ENCODE measurements at regions not wholly inside any gene's neighbourhood (a gene's known extent, or its start where the extent isn't known, plus 50 kb on each side); places are given as distances from the start of the nearest gene placed in this dataset.

DNA sequence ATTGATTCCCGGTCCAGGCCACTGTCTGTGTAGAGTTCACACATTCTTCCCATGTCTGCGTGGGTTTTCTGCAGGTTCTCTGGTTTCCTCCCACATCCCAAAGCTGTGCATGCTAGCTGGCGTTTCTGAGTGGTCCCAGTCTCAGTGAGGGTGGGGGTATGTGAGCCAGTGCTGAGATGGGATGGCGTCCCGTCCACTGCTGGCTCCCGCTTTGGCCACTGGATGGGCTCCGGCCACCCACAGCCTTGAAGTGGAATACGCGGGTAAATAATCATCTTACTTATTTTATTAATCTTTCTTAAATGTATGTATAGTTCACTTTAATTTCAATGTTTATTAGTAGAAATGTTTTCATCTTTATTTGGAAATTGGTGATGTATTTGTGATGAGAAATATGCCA lies 343.5 kb upstream of the MANEA start:
- no peak overlapping the region for H3K4me3 Mint-ChIP-seq
- no peaks in the 10 kb centered on the region for H3K36me3 Mint-ChIP-seq
- no peaks in the 10 kb centered on the region for H3K9me3 Mint-ChIP-seq
- H3K27me3 Mint-ChIP-seq: peaks cover under 1% of the 10 kb centered on the region
- ATAC-seq (ENCODE audit: low read depth) (no peak), DNase-seq (no peak)
- no peaks in the 10 kb centered on the region for H3K4me1 Mint-ChIP-seq
- no peak overlapping the region for H3K27ac Mint-ChIP-seq
- POLR2A ChIA-PET: no interaction called here

GRCh38 chr6:95240514-95240913 lies 336.8 kb upstream of the MANEA start:
- no peaks in the 10 kb centered on the region for H3K9me3 Mint-ChIP-seq
- no peaks in the 10 kb centered on the region for H3K4me1 Mint-ChIP-seq
- no peak for DNase-seq
- H3K36me3 Mint-ChIP-seq: no peaks in the 10 kb centered on the region
- ATAC-seq (ENCODE audit: low read depth): no peak
- H3K4me3 Mint-ChIP-seq: no peak overlapping the region
- H3K27me3 Mint-ChIP-seq: no peaks in the 10 kb centered on the region
- H3K27ac Mint-ChIP-seq: no peak overlapping the region
- POLR2A ChIA-PET: no interaction called here

DNA sequence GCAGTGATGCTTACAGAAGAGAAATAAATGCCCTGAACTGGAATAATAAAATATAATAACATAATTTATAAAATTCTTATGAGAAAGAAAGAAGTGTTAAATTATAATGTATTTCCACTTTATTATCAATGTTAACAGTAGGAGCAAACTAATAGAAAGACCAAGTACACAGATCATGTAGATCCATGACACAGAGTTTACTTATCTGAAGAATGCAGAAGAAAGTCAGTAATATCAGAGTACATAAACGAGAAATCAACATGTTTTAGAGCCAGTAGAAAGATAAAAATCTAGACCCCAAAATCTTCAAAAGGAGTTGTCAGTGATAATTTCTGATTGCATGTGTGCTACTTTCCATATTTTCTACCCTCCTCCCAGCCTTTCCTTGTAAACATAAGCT lies 334.8 kb upstream of the MANEA start:
- no peaks in the 10 kb centered on the region for H3K36me3 Mint-ChIP-seq
- ATAC-seq (ENCODE audit: low read depth): no peak
- no peaks in the 10 kb centered on the region for H3K4me1 Mint-ChIP-seq
- H3K4me3 Mint-ChIP-seq: no peak overlapping the region
- H3K9me3 Mint-ChIP-seq: no peaks in the 10 kb centered on the region
- H3K27me3 Mint-ChIP-seq: no peaks in the 10 kb centered on the region
- DNase-seq: no peak
- POLR2A ChIA-PET: no interaction called here
- H3K27ac Mint-ChIP-seq: no peak overlapping the region

- Mint-ChIP-seq H3K9me3 (no peaks in the 10 kb centered on the region), H3K27ac (no peak overlapping the region), H3K27me3 (no peaks in the 10 kb centered on the region), H3K4me1 (no peaks in the 10 kb centered on the region), H3K36me3 (no peaks in the 10 kb centered on the region), H3K4me3 (no peak overlapping the region)
- POLR2A ChIA-PET: no interaction called here
- DNase-seq (no peak), ATAC-seq (ENCODE audit: low read depth) (no peak)
These were observed 334.3 kb upstream of the MANEA start for GRCh38 chr6:95243053-95243452.

DNA sequence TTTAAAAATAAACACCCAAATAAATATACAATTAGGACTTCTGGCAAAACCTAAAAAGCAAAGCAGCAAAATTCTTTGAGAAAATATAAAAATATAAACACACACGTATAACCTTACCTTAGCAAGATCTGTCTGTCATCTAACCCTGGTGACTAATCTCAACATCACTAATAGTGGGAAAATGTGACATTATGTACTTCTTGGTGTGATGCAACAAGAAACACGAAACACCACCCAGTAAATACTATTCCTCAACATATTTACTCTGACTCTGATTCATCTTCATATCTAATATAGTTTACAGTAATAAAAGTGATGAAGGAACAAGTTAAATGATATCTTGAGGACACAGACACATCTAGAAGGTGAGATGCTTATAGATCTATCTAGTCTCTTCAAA lies 332.6 kb upstream of the MANEA start:
- ATAC-seq (ENCODE audit: low read depth) (no peak), DNase-seq (no peak)
- H3K27me3 Mint-ChIP-seq: no peaks in the 10 kb centered on the region
- no peak overlapping the region for H3K4me3 Mint-ChIP-seq
- no peak overlapping the region for H3K27ac Mint-ChIP-seq
- H3K9me3 Mint-ChIP-seq: no peaks in the 10 kb centered on the region
- POLR2A ChIA-PET: no interaction called here
- H3K4me1 Mint-ChIP-seq: no peaks in the 10 kb centered on the region
- H3K36me3 Mint-ChIP-seq: no peaks in the 10 kb centered on the region

DNA sequence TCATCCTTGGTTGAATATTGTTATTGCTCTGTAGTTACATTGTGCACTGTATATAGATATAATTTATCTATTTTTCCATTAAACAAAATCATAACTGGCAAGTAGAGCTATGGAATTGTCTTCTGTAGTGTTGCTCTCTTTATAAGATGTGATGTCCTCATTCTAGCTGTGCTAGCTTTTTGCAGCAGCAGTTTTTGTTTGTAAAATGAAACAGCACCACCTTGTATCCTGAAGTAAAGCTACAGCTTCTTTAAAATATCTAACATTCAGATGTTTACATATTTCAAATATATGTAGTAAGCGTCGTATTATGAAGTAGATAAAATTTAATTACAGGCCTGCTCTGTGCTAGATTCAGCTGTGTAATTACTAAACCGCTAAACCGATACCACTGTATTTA lies 328.8 kb upstream of the MANEA start:
- Mint-ChIP-seq H3K9me3 (no peaks in the 10 kb centered on the region), H3K4me1 (no peaks in the 10 kb centered on the region), H3K27ac (no peak overlapping the region)

DNA sequence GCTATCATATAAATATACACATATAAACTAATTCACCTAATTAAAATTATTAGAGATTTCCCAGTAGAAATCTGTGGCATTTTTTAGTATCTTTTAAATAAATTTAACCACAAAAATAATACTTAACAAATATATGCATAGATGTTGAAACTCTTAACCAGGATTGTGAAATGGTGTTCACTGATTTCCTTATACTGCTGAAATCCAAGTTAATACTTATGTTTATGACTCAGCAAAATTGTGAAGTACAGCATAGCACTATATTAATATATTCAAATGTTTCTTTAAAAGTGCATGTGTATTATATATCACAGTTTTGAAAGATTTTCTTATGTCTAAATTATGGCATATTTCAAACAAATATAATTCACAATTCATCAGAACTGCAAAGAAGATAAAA lies 328.2 kb upstream of the MANEA start:
- Mint-ChIP-seq H3K9me3 (no peaks in the 10 kb centered on the region), H3K4me1 (no peaks in the 10 kb centered on the region), H3K4me3 (no peak overlapping the region), H3K36me3 (no peaks in the 10 kb centered on the region), H3K27me3 (no peaks in the 10 kb centered on the region), H3K27ac (no peak overlapping the region)
- POLR2A ChIA-PET: no interaction called here
- DNase-seq (no peak), ATAC-seq (ENCODE audit: low read depth) (no peak)

More for the DNA sequence above, 328.8 kb upstream of the MANEA start:
- Mint-ChIP-seq H3K27me3 (no peaks in the 10 kb centered on the region), H3K36me3 (no peaks in the 10 kb centered on the region), H3K4me3 (no peak overlapping the region)
- no peak for DNase-seq
- ATAC-seq (ENCODE audit: low read depth): no peak
- POLR2A ChIA-PET: no interaction called here

DNA sequence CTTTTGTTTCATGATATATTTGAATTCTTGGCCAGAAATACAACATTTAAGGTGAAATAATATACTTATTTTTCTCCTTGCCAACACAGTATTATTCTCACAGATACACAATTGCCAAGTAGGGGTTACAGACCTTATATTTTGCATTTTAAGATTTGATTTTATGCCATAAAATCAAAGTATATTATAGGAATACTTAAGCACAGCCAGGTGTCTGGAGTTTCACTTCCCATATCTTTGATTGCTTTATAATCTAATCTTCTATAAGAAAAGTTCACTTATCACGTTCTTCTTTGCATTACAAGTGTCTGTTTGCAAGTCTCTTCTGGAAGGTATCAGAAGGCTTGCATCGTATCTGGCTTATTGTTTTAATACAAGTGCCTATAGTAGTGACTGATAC lies 327.7 kb upstream of the MANEA start:
- Mint-ChIP-seq H3K27ac (no peak overlapping the region), H3K9me3 (no peaks in the 10 kb centered on the region), H3K4me1 (no peaks in the 10 kb centered on the region), H3K4me3 (no peak overlapping the region), H3K36me3 (no peaks in the 10 kb centered on the region), H3K27me3 (no peaks in the 10 kb centered on the region)
- ATAC-seq (ENCODE audit: low read depth) (no peak), DNase-seq (no peak)
- POLR2A ChIA-PET: no interaction called here

DNA sequence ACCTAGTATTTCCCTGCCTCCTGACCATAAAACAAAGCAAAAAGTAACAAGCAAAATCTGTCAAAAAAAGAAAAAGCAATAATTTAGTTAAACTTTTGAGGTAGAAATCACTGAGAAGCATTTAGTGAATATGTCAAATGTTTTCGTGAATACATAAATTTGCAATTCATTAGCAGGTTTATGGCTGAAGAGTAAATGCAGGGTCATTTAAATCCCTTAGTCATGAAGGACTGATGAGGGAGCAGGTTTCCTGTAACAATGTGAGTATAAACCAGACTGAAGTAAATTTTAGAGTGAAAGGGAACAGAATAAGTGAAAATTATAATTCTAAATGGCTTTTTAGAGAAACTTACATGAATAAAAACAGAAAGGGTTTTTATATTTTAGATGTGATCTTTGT lies 313.5 kb upstream of the MANEA start:
- POLR2A ChIA-PET: no interaction called here
- Mint-ChIP-seq H3K4me3 (no peak overlapping the region), H3K9me3 (no peaks in the 10 kb centered on the region), H3K36me3 (no peaks in the 10 kb centered on the region), H3K27me3 (no peaks in the 10 kb centered on the region), H3K27ac (no peak overlapping the region), H3K4me1 (no peaks in the 10 kb centered on the region)
- DNase-seq (no peak), ATAC-seq (ENCODE audit: low read depth) (no peak)

DNA sequence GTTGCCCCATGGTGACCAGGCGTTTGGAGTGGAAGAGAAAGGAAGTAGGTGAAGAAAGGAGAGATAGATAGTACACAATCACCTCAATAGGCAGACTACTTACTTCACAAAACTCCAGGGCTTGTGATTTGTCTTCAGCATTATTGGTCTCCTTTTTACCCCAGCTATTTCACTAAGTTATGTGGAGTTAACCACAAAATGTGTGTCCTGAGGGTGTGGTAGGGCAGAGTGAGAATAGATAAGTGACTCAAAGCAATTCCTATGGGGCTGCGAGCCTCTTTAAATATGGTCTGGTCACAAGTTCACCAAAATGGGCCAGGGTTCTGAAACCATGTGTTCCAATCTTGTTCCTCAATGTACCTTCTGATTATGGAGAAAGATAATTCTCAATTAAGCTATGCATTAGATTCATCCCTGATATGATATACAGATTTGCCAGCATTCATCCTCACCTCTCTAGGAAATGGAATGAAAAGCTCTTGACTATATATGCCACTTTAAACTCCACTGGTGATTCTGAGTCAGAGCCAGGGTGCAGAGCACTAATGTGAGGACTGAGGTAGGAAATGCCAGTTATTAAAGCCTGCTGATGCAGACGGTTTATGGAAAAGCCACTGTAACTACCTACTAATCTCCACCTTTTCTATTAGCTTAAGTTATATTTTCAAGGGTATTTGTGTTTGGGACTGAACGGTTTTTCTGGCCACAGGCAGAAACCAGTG lies 310.6 kb upstream of the MANEA start:
- POLR2A ChIA-PET: no interaction called here
- H3K27me3 Mint-ChIP-seq: no peaks in the 10 kb centered on the region
- no peak for ATAC-seq (ENCODE audit: low read depth)

DNA sequence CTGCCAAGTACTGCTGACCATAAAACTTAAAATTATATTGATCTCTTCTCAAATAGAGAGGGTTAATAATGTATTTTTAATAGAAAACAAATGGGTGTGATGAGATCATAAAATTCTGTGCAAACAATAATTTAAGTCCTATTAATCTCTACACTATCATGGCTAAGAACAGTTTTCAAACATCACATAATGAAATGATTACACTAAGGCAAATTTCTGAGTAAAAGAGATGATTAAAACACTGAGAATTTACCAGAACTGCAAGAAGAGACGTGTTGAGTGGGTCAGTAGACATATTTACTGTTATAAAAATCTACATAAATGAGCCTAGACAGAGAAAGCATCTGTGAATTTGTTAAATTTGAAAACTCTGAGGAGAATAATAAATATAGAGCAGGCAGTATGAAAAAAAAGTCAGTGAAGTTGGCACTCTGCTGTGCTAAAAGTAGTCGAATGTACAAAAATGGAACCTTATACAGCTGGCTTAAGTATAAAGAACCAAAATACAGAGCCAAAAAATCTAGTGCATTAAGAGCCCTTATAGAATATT lies 302.6 kb upstream of the MANEA start:
- H3K27ac Mint-ChIP-seq: no peak overlapping the region
- no peak overlapping the region for H3K4me3 Mint-ChIP-seq
- POLR2A ChIA-PET: no interaction called here
- no peaks in the 10 kb centered on the region for H3K9me3 Mint-ChIP-seq
- no peaks in the 10 kb centered on the region for H3K36me3 Mint-ChIP-seq
- DNase-seq: no peak
- no peaks in the 10 kb centered on the region for H3K4me1 Mint-ChIP-seq
- no peaks in the 10 kb centered on the region for H3K27me3 Mint-ChIP-seq
- no peak for ATAC-seq (ENCODE audit: low read depth)

More for the DNA sequence above, 310.6 kb upstream of the MANEA start:
- H3K36me3 Mint-ChIP-seq: no peaks in the 10 kb centered on the region
- no peaks in the 10 kb centered on the region for H3K9me3 Mint-ChIP-seq
- no peak for DNase-seq
- no peak overlapping the region for H3K27ac Mint-ChIP-seq
- H3K4me3 Mint-ChIP-seq: no peak overlapping the region
- no peaks in the 10 kb centered on the region for H3K4me1 Mint-ChIP-seq

DNA sequence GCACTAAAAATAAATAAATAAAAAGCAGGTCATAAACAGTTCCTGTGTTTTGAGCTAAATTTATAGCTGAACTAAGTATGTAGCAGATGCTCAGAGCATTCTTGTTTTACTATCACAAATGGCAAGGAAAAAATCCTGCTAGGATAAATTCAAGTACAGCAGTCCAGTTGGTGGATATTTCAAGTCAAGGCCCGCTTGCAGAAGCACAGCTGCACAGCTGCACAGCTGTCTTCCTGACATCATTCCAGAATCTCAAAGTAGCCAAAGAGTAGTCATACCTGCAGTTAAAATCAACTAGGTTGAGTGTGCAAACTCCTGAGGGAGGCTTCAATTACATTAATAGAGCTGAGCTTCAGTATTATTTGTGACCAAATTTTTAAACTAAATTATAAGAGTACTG lies 297.7 kb upstream of the MANEA start:
- H3K27ac Mint-ChIP-seq: no peak overlapping the region
- POLR2A ChIA-PET: no interaction called here
- no peaks in the 10 kb centered on the region for H3K36me3 Mint-ChIP-seq
- H3K4me1 Mint-ChIP-seq: no peaks in the 10 kb centered on the region
- no peak overlapping the region for H3K4me3 Mint-ChIP-seq
- H3K9me3 Mint-ChIP-seq: no peaks in the 10 kb centered on the region
- no peaks in the 10 kb centered on the region for H3K27me3 Mint-ChIP-seq
- DNase-seq (no peak), ATAC-seq (ENCODE audit: low read depth) (no peak)

- no peaks in the 10 kb centered on the region for H3K4me1 Mint-ChIP-seq
- H3K27ac Mint-ChIP-seq: no peak overlapping the region
- no peak for ATAC-seq (ENCODE audit: low read depth)
- H3K9me3 Mint-ChIP-seq: no peaks in the 10 kb centered on the region
- no peak for DNase-seq
- H3K27me3 Mint-ChIP-seq: no peaks in the 10 kb centered on the region
- POLR2A ChIA-PET: no interaction called here
- no peaks in the 10 kb centered on the region for H3K36me3 Mint-ChIP-seq
- H3K4me3 Mint-ChIP-seq: no peak overlapping the region
These were observed 296.6 kb upstream of the MANEA start for GRCh38 chr6:95280686-95281273.

- Mint-ChIP-seq H3K27ac (no peak overlapping the region), H3K27me3 (no peaks in the 10 kb centered on the region), H3K36me3 (no peaks in the 10 kb centered on the region), H3K9me3 (no peaks in the 10 kb centered on the region), H3K4me1 (no peaks in the 10 kb centered on the region), H3K4me3 (no peak overlapping the region)
- POLR2A ChIA-PET: no interaction called here
- no peak for DNase-seq
- ATAC-seq (ENCODE audit: low read depth): no peak
These were observed 291.5 kb upstream of the MANEA start for GRCh38 chr6:95285881-95286280.

All from activated naive CD8-positive, alpha-beta T cell treated with anti-CD3 and anti-CD28 coated beads, Interleukin-2, amount 10 ng/mL, durations not matched to agents 7 days and 5 days (primary cell).